Fibroblast of the aortic adventitia (primary cell): ENCODE measurements at regions not wholly inside any gene's neighbourhood (a gene's known extent, or its start where the extent isn't known, plus 50 kb on each side); places are given as distances from the start of the nearest gene placed in this dataset.

Experiments
- DNase-seq: peaks from one replicate; pipeline ENCODE4 v3.0.0-alpha.2; 2010; ENCODE audit warnings: low read depth
- H3K4me3 ChIP-seq: 2 replicates; pipeline ENCODE4 v1.5.1; 2011; ENCODE audit warnings: low read depth, mild to moderate bottlenecking, control low read depth, low read length, moderate library complexity
- CTCF ChIP-seq: IDR thresholded peaks from 2 replicates; pipeline ENCODE4 v1.5.1; 2011; ENCODE audit warnings: mild to moderate bottlenecking, low read length, control low read depth, inconsistent platforms; ENCODE audit not compliant: insufficient read depth

GRCh38 chr1:235022341-235022980 is 106.2 kb downstream of the TOMM20 start:
- TF ChIP-seq CTCF: no peak
- H3K4me3 ChIP-seq: no peak overlapping the region
- DNase-seq: peak; percentile 52

GRCh38 chr1:235021815-235022214 is 106.8 kb downstream of the TOMM20 start:
- no peak for DNase-seq
- H3K4me3 ChIP-seq: no peak overlapping the region
- TF ChIP-seq CTCF: no peak

- no peak for DNase-seq
- no peak for TF ChIP-seq CTCF
- H3K4me3 ChIP-seq: no peak overlapping the region
These were observed 107.3 kb downstream of the TOMM20 start for GRCh38 chr1:235021321-235021720.

GRCh38 chr1:235019961-235020360 is 108.7 kb downstream of the TOMM20 start:
- no peak for DNase-seq
- no peak overlapping the region for H3K4me3 ChIP-seq
- TF ChIP-seq CTCF: no peak

- no peak for DNase-seq
- TF ChIP-seq CTCF: no peak
- no peak overlapping the region for H3K4me3 ChIP-seq
These were observed 109.2 kb downstream of the TOMM20 start for GRCh38 chr1:235019471-235019870.

GRCh38 chr1:235018720-235019444 is 109.8 kb downstream of the TOMM20 start:
- no peak for DNase-seq
- no peak overlapping the region for H3K4me3 ChIP-seq
- TF ChIP-seq CTCF: no peak
